Fibroblast of skin of abdomen (primary cell): ENCODE measurements at regions not wholly inside any gene's neighbourhood (a gene's known extent, or its start where the extent isn't known, plus 50 kb on each side); places are given as distances from the start of the nearest gene placed in this dataset.

ENCODE experiments used
- DNase-seq: peaks from one replicate; pipeline ENCODE4 v3.0.0-alpha.2; 2013

- no peak for DNase-seq
Measured at GRCh38 chr3:194837457-194838127, 151.9 kb downstream of the FAM43A start.

- no peak for DNase-seq
Measured at GRCh38 chr3:194838236-194838635, 152.6 kb downstream of the FAM43A start.

- DNase-seq, result no peak
Measured at GRCh38 chr3:194840661-194841514, 155.2 kb downstream of the FAM43A start.

GRCh38 chr3:194841515-194841841 is 155.8 kb downstream of the FAM43A start:
- no peak for DNase-seq

- DNase-seq, result no peak
Measured at GRCh38 chr3:194843556-194843955, 157.9 kb downstream of the FAM43A start.

- no peak for DNase-seq
Measured at GRCh38 chr3:194844046-194844445, 158.4 kb downstream of the FAM43A start.

- no peak for DNase-seq
Measured at GRCh38 chr3:194849166-194849875, 163.6 kb downstream of the FAM43A start.

GRCh38 chr3:194851254-194851653 is 165.6 kb downstream of the FAM43A start:
- DNase-seq, result no peak

- DNase-seq, result no peak
Measured at GRCh38 chr3:194851941-194852340, 166.3 kb downstream of the FAM43A start.

GRCh38 chr3:194852345-194852744 is 166.7 kb downstream of the FAM43A start:
- no peak for DNase-seq

- no peak for DNase-seq
Measured at GRCh38 chr3:194852831-194853508, 167.3 kb downstream of the FAM43A start.

GRCh38 chr3:194854206-194854605 is 168.5 kb downstream of the FAM43A start:
- no peak for DNase-seq

GRCh38 chr3:194854659-194855390 is 169.1 kb downstream of the FAM43A start:
- no peak for DNase-seq

- DNase-seq, result no peak
Measured at GRCh38 chr3:194856296-194856695, 170.6 kb downstream of the FAM43A start.

- DNase-seq, result peak; percentile 31
Measured at GRCh38 chr3:194857469-194858113, 171.9 kb downstream of the FAM43A start.

GRCh38 chr3:194858382-194858781 is 172.7 kb downstream of the FAM43A start:
- DNase-seq, result no peak

- no peak for DNase-seq
Measured at GRCh38 chr3:194860725-194861124, 175.0 kb downstream of the FAM43A start.

- no peak for DNase-seq
Measured at GRCh38 chr3:194861375-194861774, 175.7 kb downstream of the FAM43A start.

- DNase-seq, result no peak
Measured at GRCh38 chr3:194865061-194865460, 179.4 kb downstream of the FAM43A start.

- DNase-seq, result no peak
Measured at GRCh38 chr3:194865615-194866014, 179.9 kb downstream of the FAM43A start.

GRCh38 chr3:194866236-194866635 is 180.6 kb downstream of the FAM43A start:
- no peak for DNase-seq
